MCF 10A (cell line): ENCODE measurements at regions not wholly inside any gene's neighbourhood (a gene's known extent, or its start where the extent isn't known, plus 50 kb on each side); places are given as distances from the start of the nearest gene placed in this dataset.
"Not testable (repeated sequence)": the region's sequence is repeated elsewhere in the genome, so short reads cannot be mapped to it uniquely, and the experiment has no call there.

Experiments used
- BruUV-seq: library from RNA; stranded (reverse); fragments of 400-500 nt; replicated peaks from 2 replicates; lab custom pipeline; 2021; lab: Mats Ljungman, UMichigan
- CTCF ChIA-PET: fragments of 300-600 bp; sonication (Branson Sonifier 250); formaldehyde crosslinking; extraction: SDS; loops from one replicate; lab custom pipeline; 2021; ENCODE audit warnings: antibody characterized with exemption, inconsistent platforms; lab: Yijun Ruan, JAX
- POLR2A ChIA-PET: fragments of 300-600, 350-650 bp; sonication (Branson Sonifier 250); formaldehyde crosslinking; extraction: SDS; loops from one replicate; lab custom pipeline; 2020; ENCODE audit warnings: antibody characterized with exemption, inconsistent platforms; lab: Yijun Ruan, JAX
- DNase-seq: peaks from one replicate; pipeline ENCODE4 v3.0.0-alpha.2; 2018; ENCODE audit not compliant: unreplicated experiment
- H3K27ac Mint-ChIP-seq: one replicate; pipeline ENCODE4 v1.8.0; 2022; ENCODE audit warnings: mild to moderate bottlenecking, low read depth, mixed read lengths; ENCODE audit not compliant: unreplicated experiment
- H3K27me3 Mint-ChIP-seq: one replicate; pipeline ENCODE4 v1.8.0; 2022; ENCODE audit warnings: mixed read lengths; ENCODE audit not compliant: insufficient read depth, unreplicated experiment
- H3K36me3 Mint-ChIP-seq: one replicate; pipeline ENCODE4 v1.8.0; 2022; ENCODE audit warnings: mild to moderate bottlenecking, moderate library complexity, mixed read lengths; ENCODE audit not compliant: insufficient read depth, unreplicated experiment
- H3K4me1 Mint-ChIP-seq: one replicate; pipeline ENCODE4 v1.8.0; 2022; ENCODE audit warnings: mixed read lengths; ENCODE audit not compliant: insufficient read depth, unreplicated experiment
- H3K4me3 Mint-ChIP-seq: one replicate; pipeline ENCODE4 v1.8.0; 2022; ENCODE audit warnings: mild to moderate bottlenecking, moderate library complexity, mixed read lengths; ENCODE audit not compliant: unreplicated experiment
- H3K9me3 Mint-ChIP-seq: one replicate; pipeline ENCODE4 v1.8.0; 2022; ENCODE audit warnings: mixed read lengths; ENCODE audit not compliant: unreplicated experiment
- intact Hi-C: fragments of 100-400 bp; cut with micrococcal nuclease; formaldehyde crosslinking; loops from 2 replicates; pipeline ENCODE4 v1.14.1; 2022
- TF ChIP-seq, protein P1 (sequence below): fragments of 200-600 bp; IDR thresholded peaks from one replicate; pipeline ENCODE4 v1.8.0; 2022; ENCODE audit warnings: antibody characterized with exemption, mild to moderate bottlenecking; ENCODE audit not compliant: unreplicated experiment

DNA sequence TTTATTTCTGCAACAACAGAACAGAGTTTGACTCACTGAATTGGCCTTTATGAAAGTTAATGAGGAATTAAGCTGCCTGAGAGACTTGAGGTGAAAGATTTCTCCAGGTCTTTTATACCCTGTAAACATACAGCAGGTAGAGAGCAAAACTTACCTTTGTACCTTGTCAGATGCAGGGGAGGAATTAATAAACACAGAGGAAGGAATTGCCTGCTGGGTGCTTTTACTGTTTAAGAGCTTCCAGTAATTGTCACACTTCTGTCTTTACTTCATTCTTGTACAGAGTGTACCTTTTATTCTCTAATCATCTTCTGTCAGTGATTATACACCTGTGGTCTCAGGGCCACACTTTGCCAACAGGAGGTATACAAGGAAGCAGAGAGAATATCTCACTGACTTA lies 94.0 kb upstream of the GRIN3A start:
- H3K27ac Mint-ChIP-seq: no peak overlapping the region
- ChIA-PET CTCF (no interaction called here), POLR2A (no interaction called here)
- no peaks in the 10 kb centered on the region for H3K36me3 Mint-ChIP-seq
- no peak overlapping the region for H3K4me3 Mint-ChIP-seq
- no peak for DNase-seq
- BruUV-seq: no TSS peak
- intact Hi-C loops: no loop called here
- no peaks in the 10 kb centered on the region for H3K9me3 Mint-ChIP-seq
- peaks cover 39% of the 10 kb centered on the region for H3K27me3 Mint-ChIP-seq
- TF ChIP-seq, protein P1, sequence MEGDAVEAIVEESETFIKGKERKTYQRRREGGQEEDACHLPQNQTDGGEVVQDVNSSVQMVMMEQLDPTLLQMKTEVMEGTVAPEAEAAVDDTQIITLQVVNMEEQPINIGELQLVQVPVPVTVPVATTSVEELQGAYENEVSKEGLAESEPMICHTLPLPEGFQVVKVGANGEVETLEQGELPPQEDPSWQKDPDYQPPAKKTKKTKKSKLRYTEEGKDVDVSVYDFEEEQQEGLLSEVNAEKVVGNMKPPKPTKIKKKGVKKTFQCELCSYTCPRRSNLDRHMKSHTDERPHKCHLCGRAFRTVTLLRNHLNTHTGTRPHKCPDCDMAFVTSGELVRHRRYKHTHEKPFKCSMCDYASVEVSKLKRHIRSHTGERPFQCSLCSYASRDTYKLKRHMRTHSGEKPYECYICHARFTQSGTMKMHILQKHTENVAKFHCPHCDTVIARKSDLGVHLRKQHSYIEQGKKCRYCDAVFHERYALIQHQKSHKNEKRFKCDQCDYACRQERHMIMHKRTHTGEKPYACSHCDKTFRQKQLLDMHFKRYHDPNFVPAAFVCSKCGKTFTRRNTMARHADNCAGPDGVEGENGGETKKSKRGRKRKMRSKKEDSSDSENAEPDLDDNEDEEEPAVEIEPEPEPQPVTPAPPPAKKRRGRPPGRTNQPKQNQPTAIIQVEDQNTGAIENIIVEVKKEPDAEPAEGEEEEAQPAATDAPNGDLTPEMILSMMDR: no peak
- H3K4me1 Mint-ChIP-seq: no peaks in the 10 kb centered on the region

DNA sequence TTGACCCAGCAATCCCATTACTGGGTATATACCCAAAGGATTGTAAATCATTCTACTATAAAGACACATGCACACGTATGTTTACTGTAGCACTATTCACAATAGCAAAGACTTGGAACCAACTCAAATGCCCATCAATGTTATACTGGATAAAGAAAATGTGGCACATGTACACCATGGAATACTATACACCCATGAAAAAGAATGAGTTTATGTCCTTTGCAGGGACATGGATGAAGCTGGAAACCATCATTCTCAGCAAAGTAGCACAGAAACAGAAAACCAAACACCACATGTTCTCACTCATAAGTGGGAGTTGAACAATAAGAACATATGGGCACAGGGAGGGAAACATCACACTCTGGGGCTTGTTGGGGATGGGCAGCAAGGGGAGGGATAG lies 83.0 kb upstream of the GRIN3A start:
- H3K4me1 Mint-ChIP-seq, intact Hi-C loops, H3K9me3 Mint-ChIP-seq, DNase-seq, H3K36me3 Mint-ChIP-seq, H3K27ac Mint-ChIP-seq, H3K4me3 Mint-ChIP-seq, POLR2A ChIA-PET, BruUV-seq, CTCF ChIA-PET: not testable (repeated sequence)
- peaks cover 19% of the 10 kb centered on the region for H3K27me3 Mint-ChIP-seq

DNA sequence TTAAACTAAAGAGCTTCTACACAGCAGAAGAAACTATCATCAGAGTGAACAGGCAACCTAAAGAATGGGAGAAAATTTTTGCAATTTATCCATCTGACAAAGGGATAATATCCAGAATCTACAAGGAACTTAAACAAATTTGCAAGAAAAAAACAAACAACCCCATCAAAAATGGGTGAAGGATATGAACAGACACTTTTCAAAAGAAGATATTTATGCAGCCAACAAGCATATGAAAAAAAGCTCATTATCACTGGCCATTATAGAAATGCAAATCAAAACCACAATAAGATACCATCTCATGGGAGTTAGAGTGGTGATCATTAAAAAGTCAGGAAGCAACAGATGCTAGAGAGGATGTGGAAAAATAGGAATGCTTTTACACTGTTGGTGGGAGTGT lies 82.5 kb upstream of the GRIN3A start:
- DNase-seq, CTCF ChIA-PET, H3K27ac Mint-ChIP-seq, H3K9me3 Mint-ChIP-seq, BruUV-seq, H3K4me3 Mint-ChIP-seq, H3K4me1 Mint-ChIP-seq, intact Hi-C loops, POLR2A ChIA-PET, H3K36me3 Mint-ChIP-seq: not testable (repeated sequence)
- H3K27me3 Mint-ChIP-seq: peaks cover 15% of the 10 kb centered on the region

DNA sequence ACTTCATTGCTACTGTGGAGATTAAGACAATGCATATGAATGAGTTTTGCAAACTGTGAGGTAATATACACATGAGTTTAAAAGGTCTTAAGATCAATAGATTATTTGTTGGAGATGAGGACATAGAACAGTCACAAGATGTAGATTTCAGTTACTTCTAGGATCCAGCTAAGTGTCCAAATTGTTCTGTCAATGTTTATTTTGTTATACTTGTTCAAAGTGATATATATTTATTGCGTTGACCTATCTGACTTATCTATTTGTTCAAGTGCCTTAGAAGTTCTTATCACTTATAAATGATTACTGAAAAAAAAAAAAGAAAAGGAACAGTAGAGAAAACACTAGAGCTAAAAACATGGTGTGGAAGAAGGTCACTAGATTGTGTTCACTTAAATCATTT lies 75.6 kb upstream of the GRIN3A start:
- Mint-ChIP-seq H3K4me3 (no peak overlapping the region), H3K27ac (no peak overlapping the region), H3K27me3 (peaks cover 35% of the 10 kb centered on the region), H3K4me1 (no peaks in the 10 kb centered on the region), H3K36me3 (no peaks in the 10 kb centered on the region), H3K9me3 (no peaks in the 10 kb centered on the region)
- DNase-seq: no peak
- intact Hi-C loops: no loop called here
- no TSS peak for BruUV-seq
- POLR2A ChIA-PET: no interaction called here
- TF ChIP-seq, protein P1: no peak
- CTCF ChIA-PET: interaction anchor here (0.8 kb wide), 1 partner anchor 45 kb away, joined by 3 read pairs; no protein-coding TSS in a partner anchor

DNA sequence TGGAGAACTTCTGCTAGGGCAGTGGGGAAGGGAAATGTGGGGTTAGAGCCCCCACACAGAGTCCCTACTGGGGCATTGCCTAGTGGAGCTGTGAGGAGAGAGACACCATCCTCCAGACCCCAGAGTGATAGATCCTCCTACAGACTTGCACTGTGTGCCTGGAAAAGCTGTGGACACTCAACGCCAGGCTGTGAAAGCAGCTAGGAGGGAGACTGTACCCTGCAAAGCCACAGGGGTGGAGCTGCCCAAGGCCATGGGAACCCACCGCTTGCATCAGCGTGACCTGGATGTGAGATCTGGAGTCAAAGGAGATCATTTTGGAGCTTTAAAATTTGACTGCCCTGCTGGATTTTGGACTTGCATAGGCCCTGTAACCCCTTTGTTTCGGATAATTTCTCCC lies 69.4 kb upstream of the GRIN3A start:
- H3K4me3 Mint-ChIP-seq, H3K36me3 Mint-ChIP-seq, DNase-seq, H3K4me1 Mint-ChIP-seq, intact Hi-C loops, BruUV-seq, POLR2A ChIA-PET, H3K9me3 Mint-ChIP-seq, H3K27ac Mint-ChIP-seq: not testable (repeated sequence)
- H3K27me3 Mint-ChIP-seq: peaks cover 49% of the 10 kb centered on the region
- CTCF ChIA-PET: interaction anchor here (1.2 kb wide), 1 partner anchor 16 kb away, joined by 4 read pairs; no protein-coding TSS in a partner anchor
